HG02970 (cell line): ENCODE measurements at regions not wholly inside any gene's neighbourhood (a gene's known extent, or its start where the extent isn't known, plus 50 kb on each side); places are given as distances from the start of the nearest gene placed in this dataset.
"Not testable (repeated sequence)": the region's sequence is repeated elsewhere in the genome, so short reads cannot be mapped to it uniquely, and the experiment has no call there.

Experiments
- ATAC-seq: cut with Tn5 transposase; IDR thresholded peaks from one replicate; pipeline ENCODE4 v1.9.1; 2021; ENCODE audit warnings: mild to moderate bottlenecking, moderate library complexity, moderate number of reproducible peaks; ENCODE audit not compliant: unreplicated experiment, low FRiP score

- ATAC-seq = no peak
Measured at GRCh38 chr17:70947636-70948565, 778.6 kb downstream of the KCNJ2 start.

- ATAC-seq = not testable (repeated sequence)
Measured at GRCh38 chr17:70953140-70953539, 783.8 kb downstream of the KCNJ2 start.

- ATAC-seq = no peak
Measured at GRCh38 chr17:70955441-70955840, 786.1 kb downstream of the KCNJ2 start.

GRCh38 chr17:70956726-70957125, 787.4 kb downstream of the KCNJ2 start:
- no peak for ATAC-seq

GRCh38 chr17:70961341-70961740, 792.0 kb downstream of the KCNJ2 start:
- ATAC-seq = no peak

- ATAC-seq = no peak
Measured at GRCh38 chr17:70968302-70968701, 799.0 kb downstream of the KCNJ2 start.

GRCh38 chr17:70969521-70970034, 800.2 kb downstream of the KCNJ2 start:
- ATAC-seq = no peak

- ATAC-seq = no peak
Measured at GRCh38 chr17:70976447-70976846, 807.1 kb downstream of the KCNJ2 start.

- no peak for ATAC-seq
Measured at GRCh38 chr17:70984873-70985272, 815.5 kb downstream of the KCNJ2 start.

- ATAC-seq = no peak
Measured at GRCh38 chr17:70987867-70988340, 818.6 kb downstream of the KCNJ2 start.

- ATAC-seq = no peak
Measured at GRCh38 chr17:70988622-70989021, 819.3 kb downstream of the KCNJ2 start.

GRCh38 chr17:70989280-70989679, 819.9 kb downstream of the KCNJ2 start:
- ATAC-seq = no peak

- no peak for ATAC-seq
Measured at GRCh38 chr17:70994194-70994593, 824.9 kb downstream of the KCNJ2 start.

- no peak for ATAC-seq
Measured at GRCh38 chr17:70995997-70996396, 826.7 kb downstream of the KCNJ2 start.

- ATAC-seq = no peak
Measured at GRCh38 chr17:71003736-71004135, 834.4 kb downstream of the KCNJ2 start.

- ATAC-seq = no peak
Measured at GRCh38 chr17:71004413-71004812, 835.1 kb downstream of the KCNJ2 start.

GRCh38 chr17:71011391-71011790, 842.1 kb downstream of the KCNJ2 start:
- ATAC-seq = no peak

- no peak for ATAC-seq
Measured at GRCh38 chr17:71019699-71020098, 850.4 kb downstream of the KCNJ2 start.

GRCh38 chr17:71022758-71023157, 853.4 kb downstream of the KCNJ2 start:
- no peak for ATAC-seq

GRCh38 chr17:71023249-71024030, 854.1 kb downstream of the KCNJ2 start:
- ATAC-seq = no peak

GRCh38 chr17:71024172-71024571, 854.8 kb downstream of the KCNJ2 start:
- no peak for ATAC-seq
